SK-N-SH treated with all-trans-retinoic acid at 6 μM for 48 hours (cell line): ENCODE measurements at regions not wholly inside any gene's neighbourhood (a gene's known extent, or its start where the extent isn't known, plus 50 kb on each side); places are given as distances from the start of the nearest gene placed in this dataset.
"Not testable (repeated sequence)": the region's sequence is repeated elsewhere in the genome, so short reads cannot be mapped to it uniquely, and the experiment has no call there.

ENCODE experiments used
- ATAC-seq: fragments of 200-7000 bp; cut with Tn5 transposase; 3 replicates; pipeline ENCODE4 v1.9.1; 2020; ENCODE audit warnings: mild to moderate bottlenecking, moderate library complexity
- ARNTL ChIP-seq: fragments of 450-650 bp; formaldehyde crosslinking; IDR thresholded peaks from 2 replicates; pipeline ENCODE4 v1.5.0; 2020; ENCODE audit warnings: low read depth, mild to moderate bottlenecking, moderate library complexity, borderline replicate concordance
- BACH2 ChIP-seq: fragments of 250-450 bp; sonication (Bioruptor Pico); IDR thresholded peaks from 2 replicates; pipeline ENCODE4 v1.9.0; 2021; ENCODE audit warnings: mild to moderate bottlenecking, borderline replicate concordance
- CSDC2 ChIP-seq: fragments of 250-450 bp; sonication (Bioruptor Pico); IDR thresholded peaks from 2 replicates; pipeline ENCODE4 v1.5.0; 2020; ENCODE audit warnings: mild to moderate bottlenecking, moderate library complexity
- ESRRG ChIP-seq: fragments of 250-450 bp; sonication (Bioruptor Pico); IDR thresholded peaks from 2 replicates; pipeline ENCODE4 v1.6.1; 2021; ENCODE audit warnings: mild to moderate bottlenecking
- GLIS3 ChIP-seq: fragments of 250-450 bp; sonication (Bioruptor Pico); IDR thresholded peaks from 2 replicates; pipeline ENCODE4 v1.5.0; 2020; ENCODE audit warnings: mild to moderate bottlenecking, moderate library complexity
- ISL1 ChIP-seq: fragments of 250-450 bp; sonication (Bioruptor Pico); IDR thresholded peaks from 2 replicates; pipeline ENCODE4 v2.1.2; 2022; ENCODE audit warnings: mild to moderate bottlenecking, moderate library complexity
- OSR1 ChIP-seq: fragments of 250-450 bp; sonication (Bioruptor Pico); IDR thresholded peaks from 2 replicates; pipeline ENCODE4 v1.8.0; 2022; ENCODE audit warnings: moderate library complexity, mild to moderate bottlenecking, inconsistent platforms
- PPARA ChIP-seq: fragments of 250-450 bp; sonication (Bioruptor Pico); IDR thresholded peaks from 2 replicates; pipeline ENCODE4 v1.5.0; 2020; ENCODE audit warnings: mild to moderate bottlenecking, borderline replicate concordance
- RARB ChIP-seq: fragments of 250-450 bp; sonication (Bioruptor Pico); IDR thresholded peaks from 2 replicates; pipeline ENCODE4 v1.8.0; 2021; ENCODE audit warnings: mild to moderate bottlenecking, moderate library complexity
- SNAI2 ChIP-seq: fragments of 250-450 bp; sonication (Bioruptor Pico); IDR thresholded peaks from 2 replicates; pipeline ENCODE4 v1.5.0; 2020; ENCODE audit warnings: mild to moderate bottlenecking, moderate library complexity
- TOX ChIP-seq: fragments of 250-450 bp; sonication (Bioruptor Pico); IDR thresholded peaks from 2 replicates; pipeline ENCODE4 v1.8.0; 2021; ENCODE audit warnings: mild to moderate bottlenecking, moderate library complexity, borderline replicate concordance
- ZC3H10 ChIP-seq: fragments of 250-450 bp; sonication (Bioruptor Pico); IDR thresholded peaks from 2 replicates; pipeline ENCODE4 v1.5.1; 2021; ENCODE audit warnings: mild to moderate bottlenecking, moderate library complexity
- ZFP3 ChIP-seq: fragments of 250-450 bp; sonication (Bioruptor Pico); IDR thresholded peaks from 2 replicates; pipeline ENCODE4 v1.5.0; 2020; ENCODE audit warnings: mild to moderate bottlenecking, moderate library complexity
- ZFP30 ChIP-seq: fragments of 450-650 bp; formaldehyde crosslinking; IDR thresholded peaks from 2 replicates; pipeline ENCODE4 v1.5.0; 2022; ENCODE audit warnings: mild to moderate bottlenecking, moderate library complexity
- ZNF565 ChIP-seq: fragments of 450-650 bp; formaldehyde crosslinking; conservative IDR thresholded peaks from 2 replicates; pipeline ENCODE4 v1.5.0; 2020; ENCODE audit warnings: low read depth, mild to moderate bottlenecking, moderate library complexity
- ZNF70 ChIP-seq: fragments of 450-650 bp; formaldehyde crosslinking; IDR thresholded peaks from 2 replicates; pipeline ENCODE4 v1.5.0; 2020; ENCODE audit warnings: mild to moderate bottlenecking, moderate library complexity
- ZNF8 ChIP-seq: fragments of 450-650 bp; formaldehyde crosslinking; IDR thresholded peaks from 2 replicates; pipeline ENCODE4 v1.5.0; 2020; ENCODE audit warnings: mild to moderate bottlenecking, moderate library complexity
- TF ChIP-seq, protein P1 (sequence below): fragments of 250-450 bp; sonication (Bioruptor Pico); IDR thresholded peaks from 2 replicates; pipeline ENCODE4 v1.8.0; 2020; ENCODE audit warnings: mild to moderate bottlenecking, moderate library complexity, borderline replicate concordance
- TF ChIP-seq, protein P2 (sequence below): fragments of 250-450 bp; sonication (Bioruptor Pico); IDR thresholded peaks from 2 replicates; pipeline ENCODE4 v1.8.0; 2021; ENCODE audit warnings: low read depth, mild to moderate bottlenecking, moderate library complexity, borderline replicate concordance
- TF ChIP-seq, protein P3 (sequence below): fragments of 250-450 bp; sonication (Bioruptor Pico); IDR thresholded peaks from 2 replicates; pipeline ENCODE4 v1.5.0; 2020; ENCODE audit warnings: mild to moderate bottlenecking, moderate library complexity
- TF ChIP-seq, protein P4 (sequence below): fragments of 250-450 bp; sonication (Bioruptor Pico); IDR thresholded peaks from 2 replicates; pipeline ENCODE4 v1.5.1; 2020; ENCODE audit warnings: low read depth, mild to moderate bottlenecking, moderate library complexity

DNA sequence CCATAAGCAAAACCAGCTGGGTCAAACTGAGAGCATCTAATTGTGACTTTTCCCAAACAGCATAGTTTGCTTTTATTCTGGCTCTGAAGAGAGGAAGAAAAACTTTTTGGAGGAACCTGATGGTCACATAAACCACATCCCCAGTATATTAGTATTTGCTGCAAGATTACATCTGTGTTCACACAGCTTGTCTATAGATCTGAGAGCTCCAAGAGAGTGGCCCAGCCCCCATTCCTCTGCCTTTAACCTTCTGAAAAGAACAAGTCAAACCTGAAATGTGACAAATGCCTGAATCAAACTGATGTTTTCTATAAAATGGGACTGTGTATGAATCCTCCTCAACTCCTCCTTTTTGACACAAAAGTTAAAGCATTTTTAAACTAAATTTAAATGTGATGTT is 435.2 kb downstream of the ZNF479 start:
- ATAC-seq = not testable (repeated sequence)

DNA sequence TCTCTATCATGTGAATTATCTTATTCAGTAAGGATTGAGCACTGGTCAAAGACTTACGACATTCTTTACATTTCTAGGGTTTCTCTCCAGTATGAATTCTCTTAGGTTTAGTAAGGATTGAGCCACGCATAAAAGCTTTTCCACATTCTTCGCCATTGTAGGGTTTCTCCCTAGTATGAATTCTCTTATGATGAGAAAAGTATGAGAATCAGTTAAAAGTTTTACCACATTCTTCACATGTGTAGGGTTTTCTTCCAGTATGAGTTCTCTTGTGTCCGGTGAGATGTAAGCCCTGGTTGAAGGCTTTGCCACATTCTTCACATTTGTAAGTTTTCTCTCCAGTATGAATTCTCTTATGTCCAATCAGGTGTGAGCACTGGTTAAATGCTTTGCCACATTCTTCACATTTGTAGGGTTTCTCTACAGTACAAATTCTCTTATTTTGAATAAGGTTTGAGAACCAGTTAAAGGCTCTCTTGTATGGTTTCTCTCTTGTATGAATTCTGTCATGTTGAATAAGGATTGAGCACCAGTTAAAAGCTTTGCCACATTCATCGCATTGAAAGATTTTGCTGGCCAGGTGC is 445.9 kb downstream of the ZNF479 start:
- TF ChIP-seq ESRRG (no peak), PPARA (CRISPR knock-in tag) (no peak), OSR1 (CRISPR knock-in tag) (no peak), ZNF8 (no peak), CSDC2 (CRISPR knock-in tag) (no peak), TOX (no peak), ZFP30 (CRISPR knock-in tag) (no peak), ARNTL (no peak), ZNF70 (CRISPR knock-in tag) (no peak), SNAI2 (no peak), RARB (CRISPR knock-in tag) (no peak), GLIS3 (CRISPR knock-in tag) (no peak), ZFP3 (no peak)
- TF ChIP-seq, protein P1, sequence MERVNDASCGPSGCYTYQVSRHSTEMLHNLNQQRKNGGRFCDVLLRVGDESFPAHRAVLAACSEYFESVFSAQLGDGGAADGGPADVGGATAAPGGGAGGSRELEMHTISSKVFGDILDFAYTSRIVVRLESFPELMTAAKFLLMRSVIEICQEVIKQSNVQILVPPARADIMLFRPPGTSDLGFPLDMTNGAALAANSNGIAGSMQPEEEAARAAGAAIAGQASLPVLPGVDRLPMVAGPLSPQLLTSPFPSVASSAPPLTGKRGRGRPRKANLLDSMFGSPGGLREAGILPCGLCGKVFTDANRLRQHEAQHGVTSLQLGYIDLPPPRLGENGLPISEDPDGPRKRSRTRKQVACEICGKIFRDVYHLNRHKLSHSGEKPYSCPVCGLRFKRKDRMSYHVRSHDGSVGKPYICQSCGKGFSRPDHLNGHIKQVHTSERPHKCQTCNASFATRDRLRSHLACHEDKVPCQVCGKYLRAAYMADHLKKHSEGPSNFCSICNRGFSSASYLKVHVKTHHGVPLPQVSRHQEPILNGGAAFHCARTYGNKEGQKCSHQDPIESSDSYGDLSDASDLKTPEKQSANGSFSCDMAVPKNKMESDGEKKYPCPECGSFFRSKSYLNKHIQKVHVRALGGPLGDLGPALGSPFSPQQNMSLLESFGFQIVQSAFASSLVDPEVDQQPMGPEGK (CRISPR knock-in tag) = no peak
- TF ChIP-seq, protein P2, sequence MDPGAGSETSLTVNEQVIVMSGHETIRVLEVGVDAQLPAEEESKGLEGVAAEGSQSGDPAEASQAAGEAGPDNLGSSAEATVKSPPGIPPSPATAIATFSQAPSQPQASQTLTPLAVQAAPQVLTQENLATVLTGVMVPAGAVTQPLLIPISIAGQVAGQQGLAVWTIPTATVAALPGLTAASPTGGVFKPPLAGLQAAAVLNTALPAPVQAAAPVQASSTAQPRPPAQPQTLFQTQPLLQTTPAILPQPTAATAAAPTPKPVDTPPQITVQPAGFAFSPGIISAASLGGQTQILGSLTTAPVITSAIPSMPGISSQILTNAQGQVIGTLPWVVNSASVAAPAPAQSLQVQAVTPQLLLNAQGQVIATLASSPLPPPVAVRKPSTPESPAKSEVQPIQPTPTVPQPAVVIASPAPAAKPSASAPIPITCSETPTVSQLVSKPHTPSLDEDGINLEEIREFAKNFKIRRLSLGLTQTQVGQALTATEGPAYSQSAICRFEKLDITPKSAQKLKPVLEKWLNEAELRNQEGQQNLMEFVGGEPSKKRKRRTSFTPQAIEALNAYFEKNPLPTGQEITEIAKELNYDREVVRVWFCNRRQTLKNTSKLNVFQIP = no peak
- TF ChIP-seq, protein P3, sequence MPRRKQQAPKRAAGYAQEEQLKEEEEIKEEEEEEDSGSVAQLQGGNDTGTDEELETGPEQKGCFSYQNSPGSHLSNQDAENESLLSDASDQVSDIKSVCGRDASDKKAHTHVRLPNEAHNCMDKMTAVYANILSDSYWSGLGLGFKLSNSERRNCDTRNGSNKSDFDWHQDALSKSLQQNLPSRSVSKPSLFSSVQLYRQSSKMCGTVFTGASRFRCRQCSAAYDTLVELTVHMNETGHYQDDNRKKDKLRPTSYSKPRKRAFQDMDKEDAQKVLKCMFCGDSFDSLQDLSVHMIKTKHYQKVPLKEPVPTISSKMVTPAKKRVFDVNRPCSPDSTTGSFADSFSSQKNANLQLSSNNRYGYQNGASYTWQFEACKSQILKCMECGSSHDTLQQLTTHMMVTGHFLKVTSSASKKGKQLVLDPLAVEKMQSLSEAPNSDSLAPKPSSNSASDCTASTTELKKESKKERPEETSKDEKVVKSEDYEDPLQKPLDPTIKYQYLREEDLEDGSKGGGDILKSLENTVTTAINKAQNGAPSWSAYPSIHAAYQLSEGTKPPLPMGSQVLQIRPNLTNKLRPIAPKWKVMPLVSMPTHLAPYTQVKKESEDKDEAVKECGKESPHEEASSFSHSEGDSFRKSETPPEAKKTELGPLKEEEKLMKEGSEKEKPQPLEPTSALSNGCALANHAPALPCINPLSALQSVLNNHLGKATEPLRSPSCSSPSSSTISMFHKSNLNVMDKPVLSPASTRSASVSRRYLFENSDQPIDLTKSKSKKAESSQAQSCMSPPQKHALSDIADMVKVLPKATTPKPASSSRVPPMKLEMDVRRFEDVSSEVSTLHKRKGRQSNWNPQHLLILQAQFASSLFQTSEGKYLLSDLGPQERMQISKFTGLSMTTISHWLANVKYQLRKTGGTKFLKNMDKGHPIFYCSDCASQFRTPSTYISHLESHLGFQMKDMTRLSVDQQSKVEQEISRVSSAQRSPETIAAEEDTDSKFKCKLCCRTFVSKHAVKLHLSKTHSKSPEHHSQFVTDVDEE (CRISPR knock-in tag) = no peak
- ATAC-seq = no peak

DNA sequence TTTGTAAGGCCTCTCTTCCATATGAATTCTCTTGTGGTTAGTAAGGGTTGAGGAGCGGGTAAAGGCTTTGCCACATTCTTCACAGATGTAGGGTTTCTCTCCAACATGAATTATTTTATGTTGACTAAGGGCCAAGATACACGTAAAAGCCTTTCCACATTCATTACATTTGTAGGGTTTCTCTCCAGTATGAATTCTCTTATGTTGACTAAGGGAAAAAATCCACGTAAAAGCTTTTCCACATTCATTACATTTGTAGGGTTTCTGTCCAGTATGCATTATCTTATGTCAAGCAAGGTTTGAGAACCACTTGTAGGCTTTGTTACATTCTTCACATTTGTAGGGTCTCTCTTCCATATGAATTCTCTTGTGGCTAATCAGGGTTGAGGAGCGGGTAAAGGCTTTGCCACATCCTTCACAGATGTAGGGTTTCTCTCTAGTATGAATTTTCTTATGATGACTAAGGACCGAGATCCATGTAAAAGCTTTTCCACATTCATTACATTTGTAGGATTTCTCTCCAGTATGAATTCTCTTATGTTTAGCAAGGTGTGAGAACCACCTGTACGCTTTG is 493.0 kb downstream of the ZNF479 start:
- TF ChIP-seq, protein P1 (CRISPR knock-in tag) = no peak
- TF ChIP-seq RARB (CRISPR knock-in tag) = no peak
- no peak for TF ChIP-seq BACH2 (CRISPR knock-in tag)
- TF ChIP-seq, protein P4, sequence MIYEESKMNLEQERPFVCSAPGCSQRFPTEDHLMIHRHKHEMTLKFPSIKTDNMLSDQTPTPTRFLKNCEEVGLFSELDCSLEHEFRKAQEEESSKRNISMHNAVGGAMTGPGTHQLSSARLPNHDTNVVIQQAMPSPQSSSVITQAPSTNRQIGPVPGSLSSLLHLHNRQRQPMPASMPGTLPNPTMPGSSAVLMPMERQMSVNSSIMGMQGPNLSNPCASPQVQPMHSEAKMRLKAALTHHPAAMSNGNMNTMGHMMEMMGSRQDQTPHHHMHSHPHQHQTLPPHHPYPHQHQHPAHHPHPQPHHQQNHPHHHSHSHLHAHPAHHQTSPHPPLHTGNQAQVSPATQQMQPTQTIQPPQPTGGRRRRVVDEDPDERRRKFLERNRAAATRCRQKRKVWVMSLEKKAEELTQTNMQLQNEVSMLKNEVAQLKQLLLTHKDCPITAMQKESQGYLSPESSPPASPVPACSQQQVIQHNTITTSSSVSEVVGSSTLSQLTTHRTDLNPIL (CRISPR knock-in tag) = no peak
- ATAC-seq = no peak

DNA sequence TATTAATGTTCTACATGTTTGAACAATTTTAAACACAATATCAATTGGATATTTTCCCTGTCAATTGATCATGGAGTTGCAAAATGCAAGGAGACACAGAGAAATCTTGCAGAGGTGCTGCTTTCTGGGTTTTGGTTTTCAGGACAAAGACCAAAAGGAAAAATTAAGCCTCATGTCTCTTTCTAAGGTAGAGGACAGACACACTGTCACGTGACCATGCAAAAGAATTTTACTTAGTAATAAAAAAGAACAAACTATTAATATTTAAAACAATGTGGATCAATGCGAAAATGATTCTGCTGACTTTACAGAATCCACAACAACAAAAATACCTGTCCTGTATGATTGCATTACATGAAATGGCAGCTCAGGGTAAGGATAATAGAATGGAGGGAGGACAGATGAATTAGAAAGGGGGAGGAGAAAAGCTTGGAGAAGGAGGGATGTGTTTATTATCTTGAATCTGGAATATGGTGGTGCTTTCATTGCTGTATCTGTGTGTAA is 493.7 kb upstream of the NUPR2 start:
- TF ChIP-seq CSDC2 (CRISPR knock-in tag) (no peak), PPARA (CRISPR knock-in tag) (no peak), ZNF565 (CRISPR knock-in tag) (no peak), ZFP30 (CRISPR knock-in tag) (no peak), ISL1 (CRISPR knock-in tag) (no peak), ZC3H10 (CRISPR knock-in tag) (no peak), OSR1 (CRISPR knock-in tag) (no peak)
- TF ChIP-seq, all 23 proteins: peak for 0
- ATAC-seq = no peak
